Stimulated activated CD4-positive, alpha-beta T cell treated with anti-CD3 and anti-CD28 coated beads, TNF-alpha, amount 100 ng/mL, for 4 hours (primary cell): ENCODE measurements at regions not wholly inside any gene's neighbourhood (a gene's known extent, or its start where the extent isn't known, plus 50 kb on each side); places are given as distances from the start of the nearest gene placed in this dataset.

Experiments
- DNase-seq, 3 experiments: peaks; one replicate each; pipeline ENCODE4 v3.0.0-alpha.2; 2020; ENCODE audit warnings: low read depth in 3 of 3

GRCh38 chr20:4559106-4559505 is 127.2 kb upstream of the PRNP start:
- no peak for DNase-seq

GRCh38 chr20:4556781-4557180 is 129.5 kb upstream of the PRNP start:
- DNase-seq, result no peak

- DNase-seq, result no peak
Observed at GRCh38 chr20:4555188-4555890, 130.9 kb upstream of the PRNP start.

GRCh38 chr20:4554346-4554745 is 131.9 kb upstream of the PRNP start:
- no peak for DNase-seq

- DNase-seq, result no peak
Observed at GRCh38 chr20:4552075-4552640, 134.1 kb upstream of the PRNP start.

GRCh38 chr20:4550740-4551139 is 135.5 kb upstream of the PRNP start:
- DNase-seq, result no peak

GRCh38 chr20:4549711-4550259 is 136.5 kb upstream of the PRNP start:
- DNase-seq, result no peak

- no peak for DNase-seq
Observed at GRCh38 chr20:4548552-4548951, 137.7 kb upstream of the PRNP start.

- DNase-seq, result no peak
Observed at GRCh38 chr20:4546786-4547185, 139.5 kb upstream of the PRNP start.

- DNase-seq, result no peak
Observed at GRCh38 chr20:4546342-4546741, 139.9 kb upstream of the PRNP start.

- no peak for DNase-seq
Observed at GRCh38 chr20:4545526-4545925, 140.7 kb upstream of the PRNP start.

- no peak for DNase-seq
Observed at GRCh38 chr20:4544765-4545164, 141.5 kb upstream of the PRNP start.

GRCh38 chr20:4542270-4542669 is 144.0 kb upstream of the PRNP start:
- DNase-seq, result no peak

GRCh38 chr20:4534315-4534714 is 151.9 kb upstream of the PRNP start:
- DNase-seq, result no peak

- no peak for DNase-seq
Observed at GRCh38 chr20:4533368-4534133, 152.7 kb upstream of the PRNP start.

- DNase-seq, result no peak
Observed at GRCh38 chr20:4532772-4533171, 153.5 kb upstream of the PRNP start.

GRCh38 chr20:4524792-4525191 is 161.5 kb upstream of the PRNP start:
- DNase-seq, result no peak

- DNase-seq, result no peak
Observed at GRCh38 chr20:4524307-4524706, 161.9 kb upstream of the PRNP start.

GRCh38 chr20:4522310-4522709 is 163.9 kb upstream of the PRNP start:
- DNase-seq, result no peak

- no peak for DNase-seq
Observed at GRCh38 chr20:4521170-4521968, 164.9 kb upstream of the PRNP start.

GRCh38 chr20:4519534-4519933 is 166.7 kb upstream of the PRNP start:
- no peak for DNase-seq

GRCh38 chr20:4516876-4517275 is 169.4 kb upstream of the PRNP start:
- no peak for DNase-seq
